ENCODE measurements at regions not wholly inside any gene's neighbourhood (a gene's known extent, or its start where the extent isn't known, plus 50 kb on each side); places are given as distances from the start of the nearest gene placed in this dataset.

DNA sequence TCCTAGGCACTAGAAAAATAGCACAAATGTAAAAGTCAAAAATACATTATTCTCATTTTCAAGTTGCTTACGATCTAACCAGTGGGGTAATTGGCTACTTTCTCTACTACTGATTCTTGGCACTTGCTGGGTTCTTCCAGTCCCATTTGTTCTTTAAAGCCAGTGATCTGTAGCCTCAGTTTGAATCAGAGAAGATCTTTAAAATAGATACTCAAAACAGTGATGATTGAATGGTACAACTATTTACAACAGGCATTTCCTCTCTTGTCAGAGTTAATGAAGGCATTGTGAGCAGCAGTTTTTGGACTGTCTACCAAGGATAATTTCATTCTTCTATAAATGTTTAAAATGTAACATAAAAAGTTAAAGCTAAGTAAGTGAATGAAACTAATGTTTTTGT is 128.3 kb upstream of the FSIP2 start:
- TF ChIP-seq CTCF (IDR thresholded peaks at IDR 0.05) (no peak), POLR2A (IDR thresholded peaks at IDR 0.05) (no peak)

Data from uterus (tissue), 2 donors.